H1 (cell line): ENCODE measurements at regions not wholly inside any gene's neighbourhood (a gene's known extent, or its start where the extent isn't known, plus 50 kb on each side); places are given as distances from the start of the nearest gene placed in this dataset.

Source experiments
- CTCF ChIA-PET: fragments of 300-600 bp; sonication (Branson Sonifier 250); formaldehyde crosslinking; loops from one replicate; lab custom pipeline; 2021; ENCODE audit not compliant: partially characterized antibody; lab: Charles Lee
- POLR2A ChIA-PET: fragments of 300-600 bp; sonication (Branson Sonifier 250); formaldehyde crosslinking; loops from one replicate; lab custom pipeline; 2021; ENCODE audit warnings: inconsistent platforms; ENCODE audit not compliant: partially characterized antibody; lab: Charles Lee
- DNase-seq, 2 experiments: peaks; one replicate each; pipeline versions ENCODE4 v3.0.0 to v3.0.0-alpha.2; 2010 to 2022; ENCODE audit warnings: low spot score in 2 of 2, low read depth in 1 of 2, mixed read lengths in 1 of 2
- FAIRE-seq: peaks from 2 replicates; lab custom pipeline; 2011; peaks lifted over from hg19 to GRCh38; lab: Jason Lieb, UNC
- H2AFZ ChIP-seq: 2 replicates; pipeline ENCODE4 v1.8.1; 2012; ENCODE audit warnings: low read length, inconsistent platforms
- H2AK5ac ChIP-seq: 2 replicates; pipeline ENCODE4 v1.6.1; 2013; ENCODE audit warnings: low read depth, low read length
- H2BK120ac ChIP-seq: replicated peaks from 2 replicates; pipeline ENCODE3; 2013; ENCODE audit warnings: low read depth, low read length, inconsistent platforms
- H2BK12ac ChIP-seq: 2 replicates; pipeline ENCODE4 v1.6.1; 2013; ENCODE audit warnings: low read depth, low read length
- H2BK15ac ChIP-seq: 2 replicates; pipeline ENCODE4 v1.6.1; 2013; ENCODE audit warnings: low read length
- H2BK20ac ChIP-seq: 2 replicates; pipeline ENCODE4 v1.6.1; 2013; ENCODE audit warnings: low read length
- H2BK5ac ChIP-seq: 2 replicates; pipeline ENCODE4 v1.6.1; 2013; ENCODE audit warnings: low read depth, low read length
- H3K14ac ChIP-seq: 2 replicates; pipeline ENCODE4 v1.6.1; 2013; ENCODE audit warnings: inconsistent platforms; ENCODE audit not compliant: insufficient read length
- H3K18ac ChIP-seq: 2 replicates; pipeline ENCODE4 v1.6.1; 2013; ENCODE audit warnings: low read length; ENCODE audit errors: extremely low read depth
- H3K23ac ChIP-seq: 2 replicates; pipeline ENCODE4 v1.6.1; 2013; ENCODE audit warnings: inconsistent platforms; ENCODE audit not compliant: insufficient read length
- H3K23me2 ChIP-seq: 2 replicates; pipeline ENCODE4 v1.6.1; 2013; ENCODE audit warnings: low read depth, low read length
- H3K27ac ChIP-seq: 2 replicates; pipeline ENCODE4 v1.6.1; 2011; ENCODE audit warnings: low read depth, low read length, inconsistent platforms
- H3K27me3 ChIP-seq, 4 experiments: replicated peaks in 1 of 4; 1 replicate in 1 of 4; 2 replicates in 3 of 4; pipeline versions ENCODE4 v1.6.1 to v1.8.1; 2011 to 2013; ENCODE audit warnings: low read length in 3 of 4, mild to moderate bottlenecking in 3 of 4, inconsistent platforms in 2 of 4, mixed read lengths in 2 of 4, moderate library complexity in 1 of 4; ENCODE audit not compliant: control insufficient read depth in 3 of 4, insufficient read depth in 3 of 4; ENCODE audit errors: extremely low read depth in 1 of 4
- H3K36me3 ChIP-seq, 4 experiments: 2 replicates each; pipeline versions ENCODE4 v1.6.1 to v1.8.1; 2011 to 2013; ENCODE audit warnings: mild to moderate bottlenecking in 4 of 4, low read length in 3 of 4, moderate library complexity in 2 of 4, control low read depth in 1 of 4, inconsistent platforms in 1 of 4; ENCODE audit not compliant: insufficient read depth in 4 of 4, control insufficient read depth in 2 of 4
- H3K4ac ChIP-seq: replicated peaks from 2 replicates; pipeline ENCODE3; 2013; ENCODE audit warnings: low read length, low read depth, mixed read lengths, inconsistent platforms; ENCODE audit not compliant: insufficient read length
- H3K4me1 ChIP-seq, 4 experiments: replicated peaks in 1 of 4; 1 replicate in 1 of 4; 2 replicates in 3 of 4; pipeline versions ENCODE4 v1.6.1 to v1.8.1; 2011 to 2013; ENCODE audit warnings: low read length in 3 of 4, inconsistent platforms in 2 of 4, mixed read lengths in 1 of 4; ENCODE audit not compliant: insufficient read depth in 4 of 4, control insufficient read depth in 3 of 4
- H3K4me2 ChIP-seq, 2 experiments: 2 replicates each; pipeline versions ENCODE4 v1.6.1 to v1.8.1; 2011 to 2013; ENCODE audit warnings: low read depth in 2 of 2, low read length in 2 of 2, control low read depth in 1 of 2, inconsistent platforms in 1 of 2, mild to moderate bottlenecking in 1 of 2; ENCODE audit not compliant: insufficient read depth in 1 of 2
- H3K4me3 ChIP-seq, 4 experiments: fragments of 200-600, 300-600 bp in 1 of 4; sonication (generic), shearing (Covaris generic), sonication (Bioruptor Twin) in 1 of 4; 2 replicates each; pipeline versions ENCODE4 v1.5.1 to v1.8.1; 2011 to 2016; ENCODE audit warnings: low read length in 4 of 4, low read depth in 3 of 4, control low read depth in 2 of 4, inconsistent platforms in 2 of 4, mild to moderate bottlenecking in 2 of 4, mixed read lengths in 1 of 4, moderate library complexity in 1 of 4; ENCODE audit not compliant: insufficient read depth in 2 of 4; ENCODE audit errors: extremely low read depth in 1 of 4
- H3K56ac ChIP-seq: replicated peaks from 2 replicates; pipeline ENCODE3; 2013; ENCODE audit warnings: low read depth, mild to moderate bottlenecking, mixed read lengths, low read length, inconsistent platforms; ENCODE audit not compliant: insufficient read length
- H3K79me1 ChIP-seq: 2 replicates; pipeline ENCODE4 v1.6.1; 2013; ENCODE audit warnings: low read depth, low read length, control low read depth
- H3K79me2 ChIP-seq, 2 experiments: 2 replicates each; pipeline versions ENCODE4 v1.6.1 to v1.8.1; 2012 to 2013; ENCODE audit warnings: low read length in 2 of 2, mild to moderate bottlenecking in 2 of 2, inconsistent platforms in 1 of 2; ENCODE audit not compliant: insufficient read depth in 2 of 2, control insufficient read depth in 1 of 2
- H3K9ac ChIP-seq, 4 experiments: replicated peaks in 1 of 4; 1 replicate in 1 of 4; 2 replicates in 3 of 4; pipeline versions ENCODE4 v1.6.1 to v1.8.1; 2011 to 2013; ENCODE audit warnings: low read depth in 3 of 4, low read length in 3 of 4, control low read depth in 2 of 4, mild to moderate bottlenecking in 2 of 4, moderate library complexity in 2 of 4, inconsistent platforms in 1 of 4; ENCODE audit errors: extremely low read depth in 1 of 4
- H3K9me3 ChIP-seq, 2 experiments: 2 replicates each; pipeline versions ENCODE4 v1.6.1 to v1.8.1; 2012 to 2013; ENCODE audit warnings: mild to moderate bottlenecking in 2 of 2, moderate library complexity in 2 of 2, control low read depth in 1 of 2, inconsistent platforms in 1 of 2, low read depth in 1 of 2, low read length in 1 of 2, mixed read lengths in 1 of 2; ENCODE audit not compliant: insufficient read depth in 2 of 2
- H4K20me1 ChIP-seq, 2 experiments: replicated peaks in 1 of 2; 2 replicates each; pipeline versions ENCODE3 to v1.8.1; 2011 to 2013; ENCODE audit warnings: inconsistent platforms in 2 of 2, low read length in 2 of 2, mild to moderate bottlenecking in 1 of 2; ENCODE audit not compliant: insufficient read depth in 2 of 2, control insufficient read depth in 1 of 2
- H4K5ac ChIP-seq: 2 replicates; pipeline ENCODE4 v1.6.1; 2013; ENCODE audit warnings: low read length, low read depth, mixed read lengths, inconsistent platforms; ENCODE audit not compliant: insufficient read length
- H4K8ac ChIP-seq: 2 replicates; pipeline ENCODE4 v1.8.0; 2013; ENCODE audit warnings: mild to moderate bottlenecking, moderate library complexity, low read length, inconsistent platforms; ENCODE audit not compliant: insufficient read depth; ENCODE audit errors: extremely low read depth
- H4K91ac ChIP-seq: replicated peaks from 2 replicates; pipeline ENCODE3; 2013; ENCODE audit warnings: low read length, mixed read lengths, inconsistent platforms; ENCODE audit not compliant: insufficient read length
- ATF2 ChIP-seq: IDR thresholded peaks from 2 replicates; pipeline ENCODE4 v1.6.1; 2012; ENCODE audit warnings: low read length, inconsistent platforms
- EZH2 ChIP-seq: fragments of 200-600 bp; sonication (generic); IDR thresholded peaks from 2 replicates; pipeline ENCODE4 v1.7.1; 2012; ENCODE audit warnings: low read depth, mild to moderate bottlenecking, moderate library complexity, low read length, inconsistent platforms; ENCODE audit not compliant: severe bottlenecking
- FOSL1 ChIP-seq: IDR thresholded peaks from 2 replicates; pipeline ENCODE4 v1.6.1; 2011; ENCODE audit warnings: mild to moderate bottlenecking, low read depth, low read length, moderate library complexity; ENCODE audit not compliant: insufficient read depth
- HDAC2 ChIP-seq, 2 experiments: fragments of 300-600 bp in 1 of 2; sonication (generic) in 1 of 2; IDR thresholded peaks; 2 replicates each; pipeline ENCODE4 v1.6.1; 2011 to 2012; ENCODE audit warnings: low read depth in 2 of 2, low read length in 2 of 2, mild to moderate bottlenecking in 2 of 2, moderate library complexity in 2 of 2, borderline replicate concordance in 1 of 2, inconsistent platforms in 1 of 2
- SP2 ChIP-seq: IDR thresholded peaks from 2 replicates; pipeline ENCODE4 v1.6.1; 2012; ENCODE audit warnings: mild to moderate bottlenecking, low read length, inconsistent platforms
- WGBS, 2 experiments: shearing (Covaris generic) in 1 of 2; methylation state at CpG; one replicate each; pipeline versions ENCODE4 v1.1.6 to v1.1.7; 2013 to 2015; ENCODE audit warnings: low lambda C conversion rate in 2 of 2, mixed read lengths in 2 of 2, inconsistent platforms in 1 of 2, low coverage in 1 of 2, missing lambda C conversion rate in 1 of 2; ENCODE audit not compliant: insufficient replicate concordance in 2 of 2, insufficient coverage in 1 of 2, insufficient read length in 1 of 2; ENCODE audit errors: extremely low coverage in 1 of 2, missing lambda C conversion rate in 1 of 2; 5-methylcytosine and 5-hydroxymethylcytosine counted together

DNA sequence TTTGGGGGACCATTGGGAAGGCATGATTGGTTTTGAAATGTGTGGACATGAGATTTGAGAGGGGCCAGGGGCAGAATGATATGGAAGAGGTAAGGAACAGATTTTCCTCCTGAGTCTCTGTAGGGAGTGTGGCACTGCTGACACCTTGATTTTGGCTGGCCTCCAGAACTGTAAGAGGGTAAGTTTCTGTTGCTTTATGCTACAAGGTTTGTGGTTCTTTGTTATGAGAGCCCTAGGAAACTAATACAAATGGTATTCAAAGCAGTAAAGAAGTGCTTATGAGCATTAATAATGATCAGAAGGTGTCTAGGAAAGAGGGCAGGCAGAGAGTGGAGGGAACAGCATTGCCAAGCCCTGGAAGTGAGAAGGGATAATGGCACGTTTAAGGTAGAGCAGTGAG lies 574.3 kb upstream of the NXPH2 start:
- H3K79me2 ChIP-seq = no peaks in the 10 kb centered on the region
- H2BK120ac ChIP-seq = no peak overlapping the region
- no peak overlapping the region for H2BK12ac ChIP-seq
- H3K4me1 ChIP-seq = no peaks in the 10 kb centered on the region
- ChIA-PET POLR2A (no interaction called here), CTCF (interaction anchor here (1.0 to 1.5 kb wide), 3 partner anchors 114 to 558 kb away, joined by 3 read pairs; no protein-coding TSS in a partner anchor)
- H3K9me3 ChIP-seq = peaks cover 13 to 14% of the 10 kb centered on the region in 2 experiments; a peak in 3 of 4 replicates
- H3K27me3 ChIP-seq = no peaks in the 10 kb centered on the region
- no peak overlapping the region for H3K4me2 ChIP-seq
- H2BK5ac ChIP-seq = no peak overlapping the region
- no peaks in the 10 kb centered on the region for H3K79me1 ChIP-seq
- no peaks in the 10 kb centered on the region for H4K20me1 ChIP-seq
- H4K8ac ChIP-seq = no peak overlapping the region
- no peak overlapping the region for H2BK15ac ChIP-seq
- H4K5ac ChIP-seq = no peak overlapping the region
- H3K4me3 ChIP-seq = no peak overlapping the region
- H3K56ac ChIP-seq = no peak overlapping the region
- TF ChIP-seq EZH2 = no peak
- TF ChIP-seq HDAC2 (IDR thresholded peaks at IDR 0.05; ENCODE audit: borderline replicate concordance in 1 of 2, low read depth in 2 of 2, low read length in 2 of 2) = no peak
- no peak for TF ChIP-seq SP2
- TF ChIP-seq ATF2 = no peak
- TF ChIP-seq FOSL1 = no peak
- H3K23me2 ChIP-seq = no peaks in the 10 kb centered on the region; the same call in 1 of the 2 replicates
- no peak overlapping the region for H3K14ac ChIP-seq
- H2AFZ ChIP-seq = no peak overlapping the region
- no peak overlapping the region for H3K27ac ChIP-seq
- H3K23ac ChIP-seq = no peak overlapping the region
- H2BK20ac ChIP-seq = no peak overlapping the region
- no peak overlapping the region for H3K9ac ChIP-seq
- H2AK5ac ChIP-seq = no peak overlapping the region
- WGBS, 2 experiments = 100% methylated on average over 1 of the region's 1 CpG; no CpG with 5 or more reads in 1 of the 2 experiments
- H3K4ac ChIP-seq = no peak overlapping the region
- FAIRE-seq (no peak), DNase-seq (no peak)
- H4K91ac ChIP-seq = no peak overlapping the region
- no peak overlapping the region for H3K18ac ChIP-seq
- no peaks in the 10 kb centered on the region for H3K36me3 ChIP-seq
